HG02970 (cell line): ENCODE measurements at regions not wholly inside any gene's neighbourhood (a gene's known extent, or its start where the extent isn't known, plus 50 kb on each side); places are given as distances from the start of the nearest gene placed in this dataset.

Source experiments
- ATAC-seq: cut with Tn5 transposase; IDR thresholded peaks from one replicate; pipeline ENCODE4 v1.9.1; 2021; ENCODE audit warnings: mild to moderate bottlenecking, moderate library complexity, moderate number of reproducible peaks; ENCODE audit not compliant: unreplicated experiment, low FRiP score

DNA sequence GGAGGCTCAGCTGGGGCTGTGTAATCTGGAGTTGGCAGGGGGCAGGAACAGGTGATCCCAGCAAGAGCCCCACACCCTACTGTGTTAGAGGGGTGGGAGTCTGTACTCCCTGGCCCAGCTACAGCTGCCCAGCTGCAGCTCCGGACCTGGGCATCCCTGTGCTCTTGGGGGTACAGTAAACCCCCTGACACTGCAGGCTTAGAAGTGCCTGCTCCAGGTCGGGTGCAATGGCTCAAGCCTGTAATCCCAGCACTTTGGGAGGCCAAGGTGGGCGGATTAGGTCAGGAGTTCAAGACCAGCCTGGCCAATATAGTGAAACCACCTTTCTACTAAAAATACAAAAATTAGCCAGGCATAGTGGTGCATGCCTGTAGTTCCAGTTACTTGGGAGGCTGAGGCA, 1228.6 kb upstream of the EYS start:
- no peak for ATAC-seq

DNA sequence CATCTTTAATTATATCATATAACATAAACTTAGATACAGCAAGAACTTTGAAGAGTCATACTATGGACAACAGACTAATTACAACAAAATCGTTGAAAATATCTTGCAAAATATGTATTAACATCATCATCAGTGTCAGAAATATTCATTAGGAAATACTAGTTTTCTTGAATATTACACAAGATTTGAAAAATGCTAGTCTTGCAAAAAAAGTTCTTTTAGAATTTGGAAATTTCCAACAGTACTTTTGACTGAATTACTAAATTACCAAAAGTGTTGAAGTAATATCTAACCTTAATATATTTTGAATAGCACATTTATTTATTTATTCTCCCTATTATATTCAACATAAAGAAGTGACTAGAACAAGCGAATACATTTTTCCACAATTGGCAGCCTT, 1224.8 kb upstream of the EYS start:
- no peak for ATAC-seq

DNA sequence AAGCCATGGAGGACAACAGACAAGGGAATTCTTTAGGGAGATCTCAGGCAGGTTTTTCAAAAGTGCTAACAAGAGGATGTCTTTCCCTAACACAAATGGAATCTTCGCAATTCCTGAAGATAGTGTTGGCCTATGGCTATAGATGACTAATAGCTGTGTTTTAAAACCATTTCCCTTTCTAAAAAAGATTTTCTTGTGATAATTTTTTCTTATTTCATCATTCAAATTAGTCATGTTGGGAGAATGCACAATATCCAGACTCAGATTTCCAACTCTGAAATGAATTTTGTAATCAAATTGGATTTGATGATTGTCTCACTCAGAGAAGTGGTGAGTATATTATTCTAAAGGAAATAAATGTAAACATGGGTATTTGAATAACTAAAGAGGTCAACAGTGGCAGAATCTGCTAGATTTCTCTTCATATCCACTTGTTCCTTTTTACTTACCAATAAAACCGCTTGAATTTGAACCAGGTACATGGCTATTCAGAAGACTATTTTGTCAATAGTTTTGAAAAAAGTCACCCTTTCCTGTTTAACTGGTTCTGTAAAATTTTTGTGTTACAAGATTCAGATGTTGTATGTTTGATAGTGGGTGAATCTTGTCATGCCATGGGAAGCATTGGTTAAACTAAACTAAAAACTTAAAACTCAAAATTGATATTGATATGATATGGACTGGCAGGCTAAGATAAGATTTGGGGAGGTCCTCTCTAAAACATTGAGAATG, 1223.7 kb upstream of the EYS start:
- ATAC-seq: no peak

DNA sequence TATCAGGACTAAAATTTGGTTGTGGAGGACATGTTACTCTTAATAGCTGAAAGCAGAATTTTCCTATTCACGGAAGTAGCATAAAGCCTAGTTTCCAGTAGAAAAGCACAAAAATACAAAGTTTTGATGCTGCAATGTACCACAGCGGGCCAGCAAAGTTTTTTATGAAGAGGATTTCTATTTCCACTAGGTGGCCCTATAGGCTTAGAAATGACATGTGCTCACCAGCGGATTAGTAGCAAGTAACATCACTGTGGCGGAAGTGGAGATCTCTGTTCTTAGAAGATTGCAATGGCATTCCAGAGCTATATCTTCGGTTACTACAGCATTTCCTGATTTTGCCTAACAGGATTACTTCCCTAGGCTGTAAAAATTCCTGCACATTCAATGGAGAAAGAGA, 1219.0 kb upstream of the EYS start:
- no peak for ATAC-seq

DNA sequence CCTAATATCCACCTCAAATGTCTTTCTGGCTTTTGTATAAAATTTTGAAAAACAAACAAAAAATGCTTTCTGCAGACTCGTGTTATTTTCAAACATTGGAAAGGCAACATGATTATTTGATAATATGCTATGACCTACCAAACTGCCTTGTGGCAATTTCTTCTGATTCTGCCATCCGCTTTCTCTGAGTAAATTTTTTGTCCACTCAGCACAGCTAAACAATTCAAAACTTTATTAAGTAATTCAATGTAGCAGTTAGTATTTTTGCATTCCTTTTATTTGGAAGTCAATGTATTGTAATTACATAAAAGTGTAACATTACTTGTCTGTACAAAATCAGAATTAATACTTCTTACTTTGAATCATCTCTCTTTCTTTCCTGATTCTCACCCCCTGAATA, 1206.6 kb upstream of the EYS start:
- no peak for ATAC-seq

DNA sequence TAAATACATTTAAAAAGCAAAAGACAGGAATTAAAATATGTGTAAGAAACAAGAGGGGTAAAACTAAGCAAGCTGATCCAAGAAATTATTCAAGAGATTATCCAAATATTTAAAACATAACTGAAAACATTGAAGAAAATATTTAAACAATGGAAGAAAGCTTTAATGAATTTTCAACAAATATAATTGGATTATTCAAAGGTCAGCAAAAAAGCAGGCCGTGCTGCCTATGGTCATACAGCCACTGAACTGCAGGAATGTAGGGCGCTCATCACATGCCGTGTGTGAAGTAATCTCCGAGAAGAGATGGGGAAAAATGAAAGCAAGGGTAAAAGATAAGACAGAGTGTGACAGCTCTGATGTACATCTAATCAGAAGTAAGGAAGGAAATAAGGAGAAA, 1195.4 kb upstream of the EYS start:
- ATAC-seq: no peak

DNA sequence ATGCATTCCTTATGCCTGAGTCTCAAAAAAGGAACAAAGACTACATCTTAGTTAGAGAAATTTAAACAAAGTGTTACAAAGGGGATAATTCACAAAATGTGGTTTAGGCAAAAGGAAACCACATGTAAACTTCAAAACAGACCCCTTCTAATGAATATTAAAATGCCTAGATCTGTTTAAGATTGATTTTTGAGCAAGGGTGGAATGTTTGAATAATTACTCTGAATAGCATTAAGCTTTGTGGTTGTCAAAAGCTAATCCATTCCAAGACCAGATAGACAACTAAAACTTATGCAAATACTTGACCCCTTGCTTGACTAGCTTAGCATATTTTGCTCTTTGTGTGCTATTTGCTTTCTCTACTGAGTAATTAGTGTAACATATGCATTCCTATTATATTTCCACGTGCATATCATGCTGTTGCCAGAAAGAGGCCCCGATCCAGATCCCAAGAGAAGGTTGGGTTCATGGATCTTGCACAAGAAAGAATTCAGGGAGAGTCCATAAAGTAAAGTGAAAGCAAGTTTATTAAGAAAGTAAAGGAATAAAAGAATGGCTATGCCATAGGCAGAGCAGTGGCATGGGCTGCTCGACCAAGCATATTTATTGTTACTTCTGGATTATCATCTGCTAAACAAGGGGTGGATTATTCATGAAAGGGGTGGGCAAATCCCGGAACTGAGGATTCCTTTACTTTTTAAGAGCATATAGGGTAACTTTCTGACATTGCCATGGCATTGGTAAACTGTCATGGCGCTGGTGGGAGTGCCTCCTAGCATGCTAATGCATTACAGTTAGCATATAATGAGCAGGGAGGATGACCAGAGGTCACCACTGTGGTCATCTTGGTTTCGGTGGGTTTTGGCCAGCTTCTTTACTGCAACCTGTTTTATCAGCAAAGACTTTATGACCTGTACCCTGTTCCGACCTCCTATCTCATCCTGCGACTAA, 1193.4 kb upstream of the EYS start:
- no peak for ATAC-seq

DNA sequence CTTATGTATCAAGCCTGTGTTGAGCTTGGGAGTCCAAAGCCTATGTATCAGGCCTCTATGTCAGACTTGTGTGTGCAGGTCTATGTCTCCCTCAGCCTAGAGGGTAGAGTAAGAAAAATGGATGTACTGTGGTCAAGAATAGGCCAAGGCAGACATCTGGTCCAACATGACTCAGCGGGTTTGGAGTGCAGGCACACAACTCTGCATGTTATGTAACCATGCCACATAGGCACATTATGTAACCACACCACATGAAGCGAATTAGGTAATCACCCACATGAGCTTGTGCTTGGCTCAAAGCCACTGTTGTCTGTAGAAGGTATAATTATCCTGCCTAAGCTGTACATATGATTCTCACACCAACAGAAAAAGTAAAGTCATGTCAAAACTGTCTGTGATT, 1190.5 kb upstream of the EYS start:
- ATAC-seq: no peak

DNA sequence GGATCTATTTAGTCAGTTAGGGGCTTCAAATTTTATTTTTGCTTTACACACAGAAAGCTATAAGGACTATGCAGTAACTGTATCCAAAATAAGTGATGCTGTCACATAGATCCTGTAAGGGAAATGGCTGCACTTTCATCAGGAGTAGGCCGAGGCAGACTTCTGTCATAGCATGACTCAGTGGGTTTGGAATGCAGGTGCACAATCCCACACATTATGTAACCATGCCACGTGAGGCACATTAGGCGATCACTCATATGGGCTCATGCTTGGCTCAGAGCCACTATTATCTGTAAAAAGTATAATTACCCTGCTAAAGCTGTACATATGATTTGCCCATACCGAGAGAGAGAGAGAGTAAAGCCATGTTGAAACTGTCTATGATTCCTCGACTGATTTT, 1189.4 kb upstream of the EYS start:
- ATAC-seq: no peak

DNA sequence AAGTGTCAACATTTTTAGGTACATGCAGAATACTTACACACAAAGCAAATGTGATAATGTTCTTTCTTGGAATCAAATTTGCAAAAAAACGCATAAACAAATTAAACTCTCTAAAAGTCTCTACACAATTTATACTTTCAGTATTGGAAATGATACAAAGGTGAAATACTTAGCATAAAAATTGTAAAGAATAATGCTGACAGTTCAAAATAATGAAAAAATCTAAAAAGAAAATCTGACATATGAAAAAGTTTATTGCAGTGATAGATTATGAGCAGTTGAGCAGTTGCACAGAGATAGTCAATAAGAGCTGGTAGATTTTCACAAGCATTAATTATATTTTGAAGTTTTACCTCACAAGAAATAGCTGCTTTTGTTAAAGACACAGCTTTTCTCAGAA, 1176.4 kb upstream of the EYS start:
- no peak for ATAC-seq

DNA sequence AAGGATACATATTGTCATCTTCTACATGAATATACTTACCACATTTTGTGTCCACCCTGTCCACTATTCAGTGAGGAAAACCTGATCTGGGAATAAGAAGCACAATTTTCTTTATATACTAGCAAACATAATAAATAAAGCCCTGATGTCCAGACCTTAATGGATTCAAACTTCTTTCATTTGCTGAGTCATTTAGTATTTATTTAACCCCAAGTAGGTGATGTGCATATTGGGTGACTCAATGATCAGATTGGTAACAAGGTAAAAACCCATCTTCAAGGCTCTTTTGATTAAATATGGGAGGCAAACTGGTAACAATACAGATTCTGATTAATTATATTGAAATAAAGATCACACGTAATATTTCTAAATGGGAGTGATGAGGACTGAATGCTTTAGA, 1159.8 kb upstream of the EYS start:
- no peak for ATAC-seq

DNA sequence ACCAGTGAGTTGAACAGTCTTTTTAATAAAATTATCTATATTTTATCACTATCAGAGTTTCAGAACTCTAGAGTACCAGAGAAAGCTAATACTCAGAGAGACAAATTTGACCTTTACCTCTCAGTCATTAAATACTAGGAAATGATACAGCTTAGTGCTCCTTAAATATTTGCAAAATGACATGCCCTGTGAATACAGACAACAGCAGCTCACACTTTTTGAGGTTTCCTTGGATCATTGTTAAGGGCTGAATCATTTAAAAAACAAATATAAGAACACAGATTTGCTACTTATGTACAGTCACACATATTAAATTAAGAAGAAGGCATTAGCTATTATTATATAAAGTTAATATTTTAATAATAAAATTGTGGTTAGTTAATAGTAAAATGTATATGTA, 1158.7 kb upstream of the EYS start:
- ATAC-seq: no peak

DNA sequence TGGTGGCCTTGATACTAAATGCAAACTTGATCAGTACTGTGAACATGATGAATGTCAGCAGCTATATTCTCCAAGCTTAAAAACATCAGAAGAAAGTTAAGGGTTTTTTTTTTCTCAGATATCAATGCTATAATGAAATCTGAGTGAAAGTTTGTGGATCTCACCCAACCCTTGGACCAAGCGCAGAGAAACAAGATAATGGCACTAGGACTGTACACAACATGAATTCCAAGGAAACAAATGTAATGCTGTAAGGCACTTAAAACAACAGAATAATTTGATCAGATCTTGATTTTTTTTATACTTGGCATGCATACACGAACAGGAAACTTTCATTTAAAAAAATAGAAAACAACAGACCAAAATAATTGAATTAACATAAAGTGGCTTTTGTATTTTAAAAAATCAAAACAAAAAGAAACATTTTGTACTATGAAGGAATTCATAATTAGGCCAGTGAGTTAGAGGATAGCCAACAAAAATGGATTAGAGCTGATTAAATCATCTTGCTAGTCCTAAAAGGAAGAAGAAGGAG, 1154.0 kb upstream of the EYS start:
- no peak for ATAC-seq

DNA sequence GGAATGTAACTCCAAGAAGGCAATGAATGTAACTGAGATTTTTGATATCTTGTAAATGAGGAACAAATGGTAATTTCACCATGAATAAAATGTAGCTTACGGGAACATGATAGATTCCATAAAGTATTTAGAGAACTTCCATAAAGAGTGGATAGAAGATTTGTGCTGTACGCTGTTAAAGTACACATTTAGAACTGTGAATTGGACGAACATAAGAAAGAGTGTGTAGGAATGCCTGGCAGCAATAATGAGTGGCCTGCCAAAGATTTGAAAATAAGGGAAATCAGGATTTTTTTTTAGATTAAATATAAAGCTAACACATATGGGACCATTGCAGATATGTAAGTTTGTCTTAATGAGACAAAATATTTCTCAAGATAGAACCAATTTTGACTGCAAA, 1153.3 kb upstream of the EYS start:
- ATAC-seq: no peak

DNA sequence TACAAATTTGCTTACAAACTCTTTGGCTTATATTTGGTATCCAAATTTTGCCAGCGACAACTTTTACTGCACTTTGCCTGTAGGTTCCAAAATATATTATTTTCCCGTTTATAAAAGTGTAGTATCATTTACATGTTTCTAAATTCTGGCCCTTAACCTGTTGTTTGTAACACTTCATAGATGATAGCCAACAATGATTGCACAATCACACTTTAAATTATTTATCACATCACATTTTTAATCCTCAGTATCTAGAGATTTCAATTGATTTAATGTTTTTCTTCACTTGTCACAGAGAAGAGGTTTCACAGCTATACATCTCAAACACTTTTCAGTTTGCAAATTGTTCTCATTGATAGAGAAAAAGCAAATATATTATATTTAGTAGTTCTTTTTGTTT, 1151.2 kb upstream of the EYS start:
- ATAC-seq: no peak

DNA sequence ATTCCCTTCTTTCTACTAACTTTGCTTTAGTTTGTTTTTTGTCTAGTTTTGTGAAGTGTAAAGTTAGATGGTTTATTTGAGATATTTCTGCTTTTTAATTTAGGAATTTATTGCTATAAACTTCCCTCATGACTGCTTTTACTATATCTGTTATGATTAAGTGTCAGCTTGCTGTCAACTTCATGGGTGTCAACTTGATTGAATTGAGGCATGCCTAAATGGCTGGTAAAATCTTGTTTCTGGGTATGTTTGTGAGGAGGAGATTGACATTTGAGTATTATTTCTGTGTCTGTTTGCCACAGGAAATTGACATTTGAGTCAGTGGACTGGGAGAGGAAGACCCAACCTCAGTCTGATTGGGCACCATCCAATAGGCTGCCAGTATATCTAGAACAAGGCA, 1147.0 kb upstream of the EYS start:
- ATAC-seq: no peak

DNA sequence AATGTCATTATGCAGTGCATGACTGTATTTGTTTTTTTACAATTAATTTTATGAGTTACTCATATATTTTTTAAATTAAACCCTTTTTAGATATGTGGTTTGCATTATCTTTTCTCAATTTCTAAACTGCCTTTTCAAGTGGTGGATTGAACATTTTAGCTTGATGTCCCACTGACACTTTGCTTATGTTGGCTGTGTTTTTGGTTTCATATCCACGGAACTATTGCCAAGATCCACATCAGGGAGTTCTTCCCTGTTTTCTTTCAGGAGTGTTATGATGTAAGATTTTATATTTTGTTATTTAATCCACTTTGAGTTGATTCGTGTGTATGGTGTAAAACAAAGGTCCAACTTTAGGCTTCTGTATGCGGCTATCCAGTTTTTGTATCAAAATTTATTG, 1144.9 kb upstream of the EYS start:
- no peak for ATAC-seq

DNA sequence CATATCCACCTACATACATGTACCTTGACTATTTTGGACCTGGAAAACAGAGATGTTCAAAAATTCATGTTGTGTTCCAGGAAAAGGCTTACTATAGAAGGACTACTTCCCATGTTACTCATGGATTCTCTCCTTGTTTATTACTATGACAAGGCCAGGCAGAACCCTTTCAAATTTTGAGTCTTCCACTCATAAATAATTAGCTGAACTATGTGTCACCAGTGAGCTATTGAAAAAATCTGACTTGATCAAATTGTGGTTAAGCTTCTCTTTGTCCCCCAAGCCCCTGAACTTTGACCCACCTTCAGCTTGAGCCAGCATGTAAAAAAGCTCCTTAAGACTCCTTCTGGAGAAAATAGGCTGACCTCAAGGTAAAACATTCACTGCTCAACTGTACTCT, 1142.8 kb upstream of the EYS start:
- no peak for ATAC-seq

DNA sequence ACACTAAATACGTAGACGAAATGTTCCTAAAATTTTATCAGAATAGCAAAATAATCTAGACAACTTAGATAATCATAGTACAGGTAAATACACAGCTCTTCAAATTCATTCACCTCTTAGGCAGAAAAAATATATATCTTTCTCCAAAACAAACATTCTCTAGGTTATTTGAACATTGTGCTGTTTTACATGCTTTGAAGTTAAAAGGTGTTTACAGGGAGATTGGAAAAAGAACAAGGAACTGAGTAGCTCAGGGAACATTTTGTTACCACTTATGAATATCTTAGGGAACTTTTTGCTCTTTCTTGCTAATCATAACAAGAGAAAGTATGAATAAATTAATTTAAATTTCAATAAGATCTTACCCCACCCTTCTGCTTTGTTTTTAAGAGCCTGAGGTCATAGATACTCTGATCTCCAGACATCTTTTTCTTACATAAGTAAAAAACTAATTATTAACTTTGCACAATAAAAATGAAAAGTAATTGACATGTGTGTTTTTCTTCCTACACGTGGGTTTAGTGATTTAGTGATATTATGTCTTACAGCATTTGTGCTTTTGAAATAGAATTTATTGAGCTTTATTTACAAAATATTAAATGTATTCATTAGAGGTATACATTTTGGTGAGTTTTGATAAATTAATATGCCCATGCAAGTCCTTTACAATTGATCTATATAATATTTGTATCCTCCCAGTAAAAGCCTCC, 1141.4 kb upstream of the EYS start:
- no peak for ATAC-seq

DNA sequence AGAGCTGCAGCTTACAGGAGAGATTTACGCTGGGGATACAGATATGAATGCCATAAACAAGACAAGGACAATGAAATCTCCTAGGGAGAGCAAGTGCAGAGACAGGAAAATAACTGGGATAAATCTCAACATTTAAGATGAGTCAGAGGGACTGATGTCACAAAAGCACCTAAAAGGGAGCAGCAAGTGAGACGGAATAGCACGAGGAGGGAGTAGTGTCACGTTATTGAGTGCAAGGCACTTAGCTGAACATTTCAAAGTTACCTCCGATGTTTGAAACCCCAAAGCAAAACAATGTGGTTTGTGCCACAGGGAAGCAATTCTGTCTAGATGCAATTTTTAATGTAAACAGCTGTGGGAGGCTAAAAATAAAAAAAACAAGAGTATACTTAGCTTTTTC, 1131.7 kb upstream of the EYS start:
- ATAC-seq: no peak

DNA sequence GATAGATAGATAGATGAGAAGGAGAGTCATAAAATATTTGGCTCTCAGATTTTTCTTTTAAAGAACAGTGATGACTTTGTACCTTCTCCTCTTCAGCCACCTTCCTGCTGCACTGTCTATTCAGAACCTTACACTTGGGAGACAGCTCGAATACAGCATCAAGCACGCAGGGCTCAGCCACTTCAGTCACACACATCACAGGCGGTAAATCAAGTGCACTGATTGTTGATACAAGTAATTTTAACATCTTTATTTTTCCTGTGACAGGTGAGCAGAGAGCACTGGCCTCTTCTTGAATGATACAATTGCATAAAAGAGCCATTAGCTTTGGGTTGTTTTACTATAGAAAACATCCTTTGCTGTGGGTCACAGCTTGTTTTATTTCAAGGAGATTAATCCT, 1118.5 kb upstream of the EYS start:
- no peak for ATAC-seq
